ENCODE measurements at regions not wholly inside any gene's neighbourhood (a gene's known extent, or its start where the extent isn't known, plus 50 kb on each side); places are given as distances from the start of the nearest gene placed in this dataset.

GRCh38 chr6:134626589-134626988 is 308.7 kb upstream of the SGK1 start:
- Histone ChIP-seq H3K9me3 (ENCODE audit: low read depth) (no peaks in the 10 kb centered on the region), H3K27ac (no peak overlapping the region), H2AFZ (no peak overlapping the region), H3K4me3 (no peak overlapping the region), H3K4me2 (ENCODE audit: unreplicated experiment) (no peak overlapping the region), H3F3A (ENCODE audit: insufficient read depth) (no peaks in the 10 kb centered on the region), H3K9ac (no peak overlapping the region), H3K4me1 (ENCODE audit: insufficient read depth) (peaks cover 7% of the 10 kb centered on the region; the same call in 1 of the 2 replicates), H3K9me2 (ENCODE audit: insufficient read depth) (no peaks in the 10 kb centered on the region), H3K36me3 (ENCODE audit: low read depth) (no peaks in the 10 kb centered on the region), H3K79me2 (ENCODE audit: insufficient read depth) (no peaks in the 10 kb centered on the region), H4K20me1 (ENCODE audit: insufficient read depth) (no peaks in the 10 kb centered on the region), H3K27me3 (replicated peaks; ENCODE audit: insufficient read depth) (no peaks in the 10 kb centered on the region)
- no peak for TF ChIP-seq EZH2phosphoT487 (IDR thresholded peaks at IDR 0.05; ENCODE audit: insufficient read depth, low read depth)
- TF ChIP-seq EZH2 (IDR thresholded peaks at IDR 0.05; ENCODE audit: insufficient read depth, poor library complexity, severe bottlenecking), result no peak
- 95% methylated on average over 2 of the region's 2 CpGs for WGBS, 2 experiments (ENCODE audit: low coverage in 1 of 2, low lambda C conversion rate in 2 of 2, missing lambda C conversion rate in 2 of 2)
- in situ Hi-C loops (cut with MboI), result no loop called here
- no peak for DNase-seq

- H3K4me1 ChIP-seq (ENCODE audit: insufficient read depth), result peaks cover 7% of the 10 kb centered on the region; the same call in 1 of the 2 replicates
- H3K9me3 ChIP-seq (ENCODE audit: low read depth), result no peaks in the 10 kb centered on the region
- H3K4me3 ChIP-seq, result no peak overlapping the region
- in situ Hi-C loops (cut with MboI), result no loop called here
- no peaks in the 10 kb centered on the region for H4K20me1 ChIP-seq (ENCODE audit: insufficient read depth)
- H2AFZ ChIP-seq, result no peak overlapping the region
- H3K36me3 ChIP-seq (ENCODE audit: low read depth), result no peaks in the 10 kb centered on the region
- H3K9me2 ChIP-seq (ENCODE audit: insufficient read depth), result no peaks in the 10 kb centered on the region
- 2 to 10% methylated on average over 2 of the region's 2 CpGs for WGBS, 2 experiments (ENCODE audit: low coverage in 1 of 2, low lambda C conversion rate in 2 of 2, missing lambda C conversion rate in 2 of 2)
- TF ChIP-seq EZH2phosphoT487 (IDR thresholded peaks at IDR 0.05; ENCODE audit: insufficient read depth, low read depth) (no peak), EZH2 (IDR thresholded peaks at IDR 0.05; ENCODE audit: insufficient read depth, poor library complexity, severe bottlenecking) (no peak)
- no peaks in the 10 kb centered on the region for H3F3A ChIP-seq (ENCODE audit: insufficient read depth)
- H3K4me2 ChIP-seq (ENCODE audit: unreplicated experiment), result no peak overlapping the region
- no peak overlapping the region for H3K9ac ChIP-seq
- no peaks in the 10 kb centered on the region for H3K79me2 ChIP-seq (ENCODE audit: insufficient read depth)
- DNase-seq, result peak; percentile 54
- no peaks in the 10 kb centered on the region; the same call in 1 of the 2 replicates for H3K27me3 ChIP-seq (replicated peaks; ENCODE audit: insufficient read depth)
- H3K27ac ChIP-seq, result no peak overlapping the region
Observed at GRCh38 chr6:134626086-134626485, 308.2 kb upstream of the SGK1 start.

- Histone ChIP-seq H3K27ac (no peak overlapping the region), H3K9me2 (ENCODE audit: insufficient read depth) (no peaks in the 10 kb centered on the region), H2AFZ (no peak overlapping the region), H3K9ac (no peak overlapping the region), H3K27me3 (replicated peaks; ENCODE audit: insufficient read depth) (no peaks in the 10 kb centered on the region; the same call in 1 of the 2 replicates), H3K4me1 (ENCODE audit: insufficient read depth) (peaks cover 7% of the 10 kb centered on the region; the same call in 1 of the 2 replicates), H4K20me1 (ENCODE audit: insufficient read depth) (no peaks in the 10 kb centered on the region), H3K36me3 (ENCODE audit: low read depth) (no peaks in the 10 kb centered on the region), H3F3A (ENCODE audit: insufficient read depth) (no peaks in the 10 kb centered on the region), H3K79me2 (ENCODE audit: insufficient read depth) (no peaks in the 10 kb centered on the region), H3K9me3 (ENCODE audit: low read depth) (no peaks in the 10 kb centered on the region), H3K4me3 (no peak overlapping the region), H3K4me2 (ENCODE audit: unreplicated experiment) (no peak overlapping the region)
- in situ Hi-C loops (cut with MboI), result no loop called here
- TF ChIP-seq EZH2 (IDR thresholded peaks at IDR 0.05; ENCODE audit: insufficient read depth, poor library complexity, severe bottlenecking) (no peak), EZH2phosphoT487 (IDR thresholded peaks at IDR 0.05; ENCODE audit: insufficient read depth, low read depth) (no peak)
- WGBS, 2 experiments (ENCODE audit: low coverage in 1 of 2, low lambda C conversion rate in 2 of 2, missing lambda C conversion rate in 2 of 2), result 94 to 98% methylated on average over 6 of the region's 6 CpGs
- DNase-seq, result no peak
Observed at GRCh38 chr6:134624781-134625180, 306.9 kb upstream of the SGK1 start.

GRCh38 chr6:134623401-134623800 is 305.5 kb upstream of the SGK1 start:
- WGBS, 2 experiments (ENCODE audit: low coverage in 1 of 2, low lambda C conversion rate in 2 of 2, missing lambda C conversion rate in 2 of 2), result 90 to 93% methylated on average over 5 of the region's 5 CpGs
- in situ Hi-C loops (cut with MboI), result no loop called here
- no peak for TF ChIP-seq EZH2phosphoT487 (IDR thresholded peaks at IDR 0.05; ENCODE audit: insufficient read depth, low read depth)
- TF ChIP-seq EZH2 (IDR thresholded peaks at IDR 0.05; ENCODE audit: insufficient read depth, poor library complexity, severe bottlenecking), result no peak
- no peaks in the 10 kb centered on the region for H3F3A ChIP-seq (ENCODE audit: insufficient read depth)
- no peak overlapping the region for H3K9ac ChIP-seq
- no peaks in the 10 kb centered on the region for H3K9me2 ChIP-seq (ENCODE audit: insufficient read depth)
- no peak overlapping the region for H3K27ac ChIP-seq
- no peak overlapping the region for H2AFZ ChIP-seq
- H3K36me3 ChIP-seq (ENCODE audit: low read depth), result no peaks in the 10 kb centered on the region
- H3K9me3 ChIP-seq (ENCODE audit: low read depth), result no peaks in the 10 kb centered on the region
- no peaks in the 10 kb centered on the region; the same call in 1 of the 2 replicates for H3K27me3 ChIP-seq (replicated peaks; ENCODE audit: insufficient read depth)
- H3K4me3 ChIP-seq, result no peak overlapping the region
- H3K79me2 ChIP-seq (ENCODE audit: insufficient read depth), result no peaks in the 10 kb centered on the region
- H3K4me2 ChIP-seq (ENCODE audit: unreplicated experiment), result no peak overlapping the region
- peaks cover 12% of the 10 kb centered on the region; the same call in 1 of the 2 replicates for H3K4me1 ChIP-seq (ENCODE audit: insufficient read depth)
- H4K20me1 ChIP-seq (ENCODE audit: insufficient read depth), result no peaks in the 10 kb centered on the region
- no peak for DNase-seq
